ENCODE measurements at regions not wholly inside any gene's neighbourhood (a gene's known extent, or its start where the extent isn't known, plus 50 kb on each side); places are given as distances from the start of the nearest gene placed in this dataset.

DNA sequence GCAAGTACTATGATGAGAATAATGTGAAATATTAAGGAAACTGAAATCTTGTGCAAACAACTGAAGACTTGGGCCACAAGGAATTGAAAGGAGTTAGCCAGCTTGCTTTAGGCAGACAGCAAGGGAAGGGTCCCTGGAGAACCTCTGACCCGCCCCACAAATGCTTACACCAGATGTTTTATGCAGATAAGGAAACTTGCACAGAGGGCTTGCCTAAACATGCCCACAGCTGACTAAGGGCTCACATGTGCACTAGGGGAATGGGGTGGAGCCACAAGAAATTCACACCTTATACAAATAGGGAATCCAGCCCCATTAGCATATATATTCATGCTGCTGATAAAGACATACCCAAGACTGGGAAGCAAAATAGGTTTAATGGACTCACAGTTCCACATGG is 86.1 kb upstream of the CYYR1 start:
- DNase-seq = no peak

DNA sequence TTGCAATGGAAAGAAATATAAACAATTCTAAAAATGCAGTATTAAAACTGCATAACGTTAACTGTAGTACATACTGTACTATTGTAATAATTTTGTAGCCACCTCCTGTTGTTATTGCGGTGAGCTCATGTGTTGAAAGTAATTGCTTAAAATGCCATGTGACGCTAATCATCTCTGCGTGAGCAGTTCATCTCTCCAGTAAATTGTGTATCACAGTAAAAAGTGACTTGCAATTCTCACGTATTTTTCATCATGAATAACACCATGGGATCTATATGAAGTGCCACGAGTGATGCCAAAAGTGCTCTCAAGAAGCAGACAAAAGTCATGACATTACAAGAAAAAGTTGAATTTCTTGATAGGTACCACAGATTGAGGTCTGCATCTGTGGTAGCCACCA is 82.4 kb upstream of the CYYR1 start:
- no peak for DNase-seq

DNA sequence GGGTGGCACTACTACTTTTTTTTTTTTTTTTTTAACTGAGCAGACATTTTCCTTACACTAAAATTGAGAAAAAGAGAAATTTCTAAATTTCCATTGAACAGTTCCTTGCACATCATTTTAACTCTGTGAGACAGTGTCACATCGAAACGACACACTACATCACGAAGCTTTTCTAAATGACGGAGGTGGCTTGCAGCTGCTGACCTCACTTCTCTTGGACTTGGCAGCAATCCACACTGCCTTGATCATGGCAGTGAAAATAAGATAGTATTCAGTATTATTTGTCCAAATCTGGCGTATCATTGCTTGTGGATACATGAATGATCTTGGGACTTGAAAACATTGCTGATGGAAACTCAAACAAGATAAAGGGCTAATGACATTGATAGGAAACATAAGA is 80.3 kb upstream of the CYYR1 start:
- DNase-seq = no peak

DNA sequence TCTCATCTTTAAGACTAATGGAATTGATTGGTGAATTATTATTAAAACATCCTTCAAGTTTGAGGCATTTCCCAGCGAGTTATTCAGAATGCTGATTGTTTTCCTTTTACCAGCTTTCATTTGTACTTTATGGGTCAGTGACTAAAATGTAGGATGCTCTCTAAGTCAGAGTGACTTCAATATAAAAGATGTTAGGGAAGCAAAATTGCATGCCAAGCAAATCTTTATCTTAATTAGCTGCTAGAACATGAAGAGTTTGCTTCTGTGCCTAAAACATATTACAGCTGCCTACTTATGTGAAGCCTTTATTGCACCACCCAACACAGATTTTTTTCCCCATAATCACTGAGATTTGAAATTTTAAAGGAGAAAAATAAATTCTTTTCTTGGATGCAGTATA is 79.8 kb upstream of the CYYR1 start:
- DNase-seq = no peak

DNA sequence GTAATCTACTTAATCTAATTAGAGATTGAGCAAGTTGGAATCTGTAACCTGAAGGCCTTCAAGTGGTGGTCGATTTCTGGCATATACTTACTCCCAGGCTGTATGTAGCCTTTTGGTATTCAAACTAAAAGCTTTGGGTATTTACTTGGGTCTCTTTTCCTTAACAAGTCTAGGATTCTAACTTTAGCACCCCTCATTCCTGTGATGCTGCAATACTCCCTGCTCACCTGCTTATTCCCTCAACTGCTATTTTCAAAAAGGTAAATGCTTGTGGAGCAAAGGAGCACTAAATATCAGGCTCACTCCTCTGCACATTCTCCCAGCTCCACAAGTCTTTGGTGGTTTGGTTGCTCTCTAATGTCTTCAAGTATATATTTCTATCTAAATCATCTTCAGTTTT is 68.0 kb upstream of the CYYR1 start:
- no peak for DNase-seq

DNA sequence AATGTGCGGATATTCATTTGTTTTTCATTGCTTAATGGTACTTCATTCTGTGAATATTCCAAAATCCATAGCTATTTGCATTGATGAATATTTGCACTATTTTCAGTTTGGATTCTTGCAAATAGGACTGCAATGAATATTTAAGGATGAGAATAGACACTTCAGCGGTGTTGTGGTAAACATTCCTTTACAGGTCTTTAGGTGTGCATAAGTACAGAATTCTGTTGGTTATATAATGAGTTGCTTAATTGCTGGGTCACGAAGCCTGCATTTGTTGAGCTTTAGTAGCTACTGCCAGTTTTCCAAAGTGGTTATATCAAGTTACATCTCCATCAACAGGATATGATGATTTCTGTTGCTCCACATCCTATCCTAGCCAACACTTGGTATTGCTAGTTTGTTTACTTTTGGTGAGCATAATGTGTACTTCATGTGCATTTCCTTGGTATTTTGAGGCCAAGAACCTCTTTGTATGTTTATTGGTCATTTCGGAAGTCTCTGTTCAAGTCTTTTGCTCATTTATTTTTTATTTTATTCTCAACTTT is 64.2 kb upstream of the CYYR1 start:
- no peak for DNase-seq

DNA sequence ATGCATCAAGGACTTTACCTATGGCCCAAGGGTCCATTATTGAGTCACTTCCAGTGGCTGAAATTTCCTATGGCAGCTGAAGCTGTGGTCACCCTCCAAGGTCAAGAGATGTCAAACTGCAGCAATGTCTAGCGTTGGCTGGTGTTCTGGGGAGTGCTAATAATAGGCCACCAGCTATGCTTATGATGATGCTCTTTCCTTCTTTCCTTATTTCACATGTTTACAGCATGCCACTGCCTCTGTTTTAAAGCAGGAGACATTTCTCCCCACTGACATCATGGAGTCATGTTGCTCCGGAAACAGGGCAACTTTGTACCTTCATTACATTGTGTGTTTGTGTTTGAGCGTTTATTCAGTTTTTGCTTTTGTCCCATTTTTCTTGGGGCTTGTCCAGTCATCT is 62.6 kb upstream of the CYYR1 start:
- DNase-seq = no peak

DNA sequence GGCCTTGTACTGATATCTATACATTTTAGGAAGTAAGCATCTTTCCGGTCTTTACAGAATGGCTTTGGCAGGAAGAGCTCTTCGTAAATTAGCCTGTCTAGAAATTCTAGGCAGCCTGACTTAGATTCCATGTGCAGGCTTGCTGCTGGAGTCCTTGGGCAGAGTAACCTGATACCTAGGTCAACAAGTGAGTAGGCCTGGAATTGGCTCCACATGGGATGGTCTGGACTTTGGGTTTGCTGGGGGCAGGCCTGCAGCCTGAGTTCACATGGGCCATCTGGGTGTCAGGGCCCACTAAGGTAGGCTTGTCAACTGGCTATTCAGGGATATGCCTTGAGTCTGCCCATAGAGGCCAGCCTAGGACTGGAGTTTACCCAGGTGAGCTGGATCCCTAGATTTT is 59.6 kb upstream of the CYYR1 start:
- no peak for DNase-seq

DNA sequence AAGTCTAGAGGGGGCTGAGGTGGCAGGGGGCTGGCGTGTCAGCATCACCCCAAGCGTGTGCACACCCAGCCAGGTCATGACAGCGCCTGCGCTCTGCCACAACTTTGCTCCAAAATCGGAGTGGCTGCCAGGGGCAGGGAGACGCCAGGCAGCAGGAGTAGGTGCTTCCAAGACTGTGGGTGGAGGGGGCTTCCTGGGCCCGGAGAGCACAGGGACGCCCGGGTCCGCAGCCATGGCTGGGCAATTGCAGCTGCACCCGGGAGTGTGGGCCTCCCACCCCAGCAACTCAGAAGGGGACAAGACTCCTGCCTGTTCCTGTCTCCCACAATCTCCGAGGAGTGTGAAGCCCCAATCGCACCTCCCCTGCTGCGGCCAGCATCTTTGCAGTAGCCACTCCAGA is 53.1 kb upstream of the CYYR1 start:
- no peak for DNase-seq

DNA sequence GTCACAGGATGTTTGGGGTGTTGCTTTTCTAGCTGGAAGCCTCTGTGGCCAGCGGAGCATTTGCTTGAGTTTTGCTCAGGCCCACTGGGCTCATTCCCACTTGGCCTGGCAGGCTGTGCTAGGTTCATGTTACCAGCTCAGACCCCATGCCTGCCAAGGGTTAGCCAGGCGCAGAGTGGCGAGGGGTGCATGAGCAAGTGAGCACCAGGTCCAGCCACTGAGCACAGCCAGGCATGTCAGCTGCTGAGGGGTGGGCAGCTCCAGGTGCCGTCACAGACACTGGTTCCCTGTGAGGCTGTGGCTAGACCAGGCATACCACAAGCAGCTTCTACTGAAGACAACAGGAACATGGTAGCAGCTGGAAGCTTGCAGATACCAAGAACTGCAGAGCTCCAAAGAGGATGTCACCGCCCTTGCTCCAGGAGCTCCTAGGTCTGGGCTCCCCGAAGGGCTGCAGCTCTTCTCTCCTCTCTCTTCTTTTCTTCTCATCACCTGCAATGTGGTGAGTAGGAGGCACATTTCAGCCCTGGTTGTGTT is 52.0 kb upstream of the CYYR1 start:
- DNase-seq = no peak

Measured in amygdala (tissue), 56 donors.